ENCODE measurements at regions not wholly inside any gene's neighbourhood (a gene's known extent, or its start where the extent isn't known, plus 50 kb on each side); places are given as distances from the start of the nearest gene placed in this dataset.
"Not testable (repeated sequence)": the region's sequence is repeated elsewhere in the genome, so short reads cannot be mapped to it uniquely, and the experiment has no call there.

- no peaks in the 10 kb centered on the region for H3F3A ChIP-seq (ENCODE audit: control insufficient read depth, insufficient read depth)
- no peaks in the 10 kb centered on the region for H3K36me3 ChIP-seq (ENCODE audit: control insufficient read depth, low read length)
- H3K9me3 ChIP-seq (ENCODE audit: control insufficient read depth, insufficient read depth, low read length) = no peaks in the 10 kb centered on the region
- H3K4me1 ChIP-seq (ENCODE audit: control insufficient read depth, low read length) = no peaks in the 10 kb centered on the region
- H4K20me1 ChIP-seq (ENCODE audit: control insufficient read depth, insufficient read depth, low read depth, low read length) = no peaks in the 10 kb centered on the region
- TF ChIP-seq CTCF (IDR thresholded peaks at IDR 0.05; ENCODE audit: low read depth, low read length, poor library complexity, severe bottlenecking) (no peak), EZH2phosphoT487 (IDR thresholded peaks at IDR 0.05; ENCODE audit: borderline replicate concordance, low read length) (no peak)
- H3K9me2 ChIP-seq (replicated peaks; ENCODE audit: control insufficient read depth, low read length) = no peaks in the 10 kb centered on the region
- no peak overlapping the region for H3K4me3 ChIP-seq (ENCODE audit: low read length)
- H3K79me2 ChIP-seq (ENCODE audit: control insufficient read depth, low read length) = no peaks in the 10 kb centered on the region
- H3K4me2 ChIP-seq (ENCODE audit: low read length) = no peak overlapping the region
- H3K27ac ChIP-seq (ENCODE audit: low read depth, low read length) = no peak overlapping the region
- H3K27me3 ChIP-seq (ENCODE audit: control insufficient read depth, low read length) = no peaks in the 10 kb centered on the region
Measured at GRCh38 chr5:92627186-92627585, 953.8 kb downstream of the NR2F1-AS1 start.

GRCh38 chr5:92616085-92616484 lies 964.9 kb downstream of the NR2F1-AS1 start:
- Histone ChIP-seq H3F3A (ENCODE audit: control insufficient read depth, insufficient read depth) (no peaks in the 10 kb centered on the region), H3K4me1 (ENCODE audit: control insufficient read depth, low read length) (no peaks in the 10 kb centered on the region), H3K27ac (ENCODE audit: low read depth, low read length) (no peak overlapping the region), H4K20me1 (ENCODE audit: control insufficient read depth, insufficient read depth, low read depth, low read length) (no peaks in the 10 kb centered on the region), H3K27me3 (ENCODE audit: control insufficient read depth, low read length) (no peaks in the 10 kb centered on the region), H3K4me2 (ENCODE audit: low read length) (no peak overlapping the region), H3K9me2 (replicated peaks; ENCODE audit: control insufficient read depth, low read length) (no peaks in the 10 kb centered on the region), H3K9me3 (ENCODE audit: control insufficient read depth, insufficient read depth, low read length) (no peaks in the 10 kb centered on the region), H3K79me2 (ENCODE audit: control insufficient read depth, low read length) (no peaks in the 10 kb centered on the region), H3K36me3 (ENCODE audit: control insufficient read depth, low read length) (no peaks in the 10 kb centered on the region), H3K4me3 (ENCODE audit: low read length) (no peak overlapping the region)
- TF ChIP-seq EZH2phosphoT487 (IDR thresholded peaks at IDR 0.05; ENCODE audit: borderline replicate concordance, low read length) = no peak
- no peak for TF ChIP-seq CTCF (IDR thresholded peaks at IDR 0.05; ENCODE audit: low read depth, low read length, poor library complexity, severe bottlenecking)

GRCh38 chr5:92613546-92613945 lies 967.5 kb downstream of the NR2F1-AS1 start:
- H3K36me3 ChIP-seq (ENCODE audit: control insufficient read depth, low read length) = no peaks in the 10 kb centered on the region
- H4K20me1 ChIP-seq (ENCODE audit: control insufficient read depth, insufficient read depth, low read depth, low read length) = no peaks in the 10 kb centered on the region
- no peaks in the 10 kb centered on the region for H3K9me3 ChIP-seq (ENCODE audit: control insufficient read depth, insufficient read depth, low read length)
- H3K27me3 ChIP-seq (ENCODE audit: control insufficient read depth, low read length) = no peaks in the 10 kb centered on the region
- no peaks in the 10 kb centered on the region for H3K4me1 ChIP-seq (ENCODE audit: control insufficient read depth, low read length)
- TF ChIP-seq EZH2phosphoT487 (IDR thresholded peaks at IDR 0.05; ENCODE audit: borderline replicate concordance, low read length) = no peak
- H3K79me2 ChIP-seq (ENCODE audit: control insufficient read depth, low read length) = no peaks in the 10 kb centered on the region
- no peak overlapping the region for H3K4me2 ChIP-seq (ENCODE audit: low read length)
- H3K27ac ChIP-seq (ENCODE audit: low read depth, low read length) = no peak overlapping the region
- H3K4me3 ChIP-seq (ENCODE audit: low read length) = no peak overlapping the region
- no peaks in the 10 kb centered on the region for H3F3A ChIP-seq (ENCODE audit: control insufficient read depth, insufficient read depth)
- no peaks in the 10 kb centered on the region for H3K9me2 ChIP-seq (replicated peaks; ENCODE audit: control insufficient read depth, low read length)

GRCh38 chr5:92610435-92610834 lies 970.6 kb downstream of the NR2F1-AS1 start:
- H3K4me3 ChIP-seq (ENCODE audit: low read length); H4K20me1 ChIP-seq (ENCODE audit: control insufficient read depth, insufficient read depth, low read depth, low read length); H3K4me2 ChIP-seq (ENCODE audit: low read length); H3F3A ChIP-seq (ENCODE audit: control insufficient read depth, insufficient read depth); H3K4me1 ChIP-seq (ENCODE audit: control insufficient read depth, low read length); H3K9me2 ChIP-seq (replicated peaks; ENCODE audit: control insufficient read depth, low read length); H3K9me3 ChIP-seq (ENCODE audit: control insufficient read depth, insufficient read depth, low read length); H3K36me3 ChIP-seq (ENCODE audit: control insufficient read depth, low read length); H3K27me3 ChIP-seq (ENCODE audit: control insufficient read depth, low read length); H3K27ac ChIP-seq (ENCODE audit: low read depth, low read length); H3K79me2 ChIP-seq (ENCODE audit: control insufficient read depth, low read length): not testable (repeated sequence)

Measured in DOHH2 (cell line).